Thoracic aorta (tissue), 2 donors: ENCODE measurements at regions not wholly inside any gene's neighbourhood (a gene's known extent, or its start where the extent isn't known, plus 50 kb on each side); places are given as distances from the start of the nearest gene placed in this dataset.

Experiments used
- ATAC-seq: fragments of 150-250 bp; one replicate; pipeline ENCODE4 v1.8.0; 2017; ENCODE audit warnings: low read depth; ENCODE audit not compliant: insufficient number of reproducible peaks, low FRiP score
- DNase-seq: peaks from one replicate; pipeline ENCODE4 v3.0.0-alpha.2; 2020; ENCODE audit warnings: low spot score
- H3K27ac ChIP-seq, 2 donors: fragments of 200-600 bp; sonication (generic); 1 replicate in 1 of 2; 2 replicates in 1 of 2; pipeline ENCODE4 v1.5.1; 2016; ENCODE audit warnings: mild to moderate bottlenecking in 2 of 2, moderate library complexity in 2 of 2
- H3K27me3 ChIP-seq: fragments of 200-600 bp; sonication (generic); replicated peaks from 2 replicates; pipeline ENCODE4 v1.6.0; 2016; ENCODE audit warnings: mild to moderate bottlenecking; ENCODE audit not compliant: insufficient read depth
- H3K36me3 ChIP-seq: fragments of 200-600 bp; sonication (generic); one replicate; pipeline ENCODE4 v1.5.1; 2016
- H3K4me1 ChIP-seq, 2 donors: fragments of 200-600 bp; sonication (generic); 1 replicate in 1 of 2; 2 replicates in 1 of 2; pipeline versions ENCODE4 v1.5.1 to v1.6.0; 2016; ENCODE audit warnings: low read depth in 2 of 2, mild to moderate bottlenecking in 1 of 2; ENCODE audit not compliant: control insufficient read depth in 1 of 2
- H3K4me3 ChIP-seq: fragments of 200-600 bp; sonication (generic); 2 replicates; pipeline ENCODE4 v1.5.1; 2016; ENCODE audit warnings: mild to moderate bottlenecking
- H3K9me3 ChIP-seq: fragments of 200-600 bp; sonication (generic); 2 replicates; pipeline ENCODE4 v1.5.1; 2016
- CTCF ChIP-seq: fragments of 200-600 bp; sonication (generic); IDR thresholded peaks from one replicate; pipeline ENCODE4 v1.5.1; 2019; ENCODE audit warnings: antibody characterized with exemption

DNA sequence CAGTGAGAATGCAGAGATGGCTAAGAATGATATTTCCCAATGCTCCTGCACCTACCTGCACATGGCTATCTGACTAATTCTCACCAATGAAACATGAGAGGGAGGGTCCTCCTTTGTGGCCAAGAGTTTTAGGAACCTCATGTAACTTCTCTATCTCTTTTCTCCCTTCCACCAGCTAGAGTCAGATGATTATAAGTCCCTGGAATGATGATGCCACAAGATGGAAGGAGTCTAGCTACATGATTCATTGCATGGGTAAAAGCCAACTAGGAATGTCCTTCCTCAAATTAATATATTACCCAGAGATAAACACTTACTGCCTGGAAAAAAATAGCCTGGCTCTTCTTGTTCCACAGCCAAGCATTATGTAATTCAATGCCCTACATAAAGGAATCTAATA, 55.1 kb upstream of the AASS start:
- TF ChIP-seq CTCF = no peak
- H3K36me3 ChIP-seq = no peaks in the 10 kb centered on the region
- no peaks in the 10 kb centered on the region for H3K4me1 ChIP-seq
- no peak overlapping the region for H3K27ac ChIP-seq
- H3K9me3 ChIP-seq = no peaks in the 10 kb centered on the region
- ATAC-seq (no peak), DNase-seq (no peak)
- H3K4me3 ChIP-seq = no peak overlapping the region
- H3K27me3 ChIP-seq = no peaks in the 10 kb centered on the region

GRCh38 chr7:122198581-122198980, 54.5 kb upstream of the AASS start:
- H3K9me3 ChIP-seq = no peaks in the 10 kb centered on the region
- no peak overlapping the region for H3K27ac ChIP-seq
- H3K4me3 ChIP-seq = no peak overlapping the region
- no peak for TF ChIP-seq CTCF
- no peak for DNase-seq
- no peaks in the 10 kb centered on the region for H3K4me1 ChIP-seq
- no peaks in the 10 kb centered on the region for H3K36me3 ChIP-seq
- ATAC-seq = no peak
- no peaks in the 10 kb centered on the region for H3K27me3 ChIP-seq
